Dedifferentiated amniotic fluid mesenchymal stem cell (primary cell): ENCODE measurements at regions not wholly inside any gene's neighbourhood (a gene's known extent, or its start where the extent isn't known, plus 50 kb on each side); places are given as distances from the start of the nearest gene placed in this dataset.
A peak's percentile ranks its signal among the peaks of the same experiment; 100 is the strongest.
"Not testable (repeated sequence)": the region's sequence is repeated elsewhere in the genome, so short reads cannot be mapped to it uniquely, and the experiment has no call there.

Experiments used
- DNase-seq: peaks from one replicate; pipeline ENCODE4 v3.0.0-alpha.2; 2016; ENCODE audit errors: extremely low spot score

DNA sequence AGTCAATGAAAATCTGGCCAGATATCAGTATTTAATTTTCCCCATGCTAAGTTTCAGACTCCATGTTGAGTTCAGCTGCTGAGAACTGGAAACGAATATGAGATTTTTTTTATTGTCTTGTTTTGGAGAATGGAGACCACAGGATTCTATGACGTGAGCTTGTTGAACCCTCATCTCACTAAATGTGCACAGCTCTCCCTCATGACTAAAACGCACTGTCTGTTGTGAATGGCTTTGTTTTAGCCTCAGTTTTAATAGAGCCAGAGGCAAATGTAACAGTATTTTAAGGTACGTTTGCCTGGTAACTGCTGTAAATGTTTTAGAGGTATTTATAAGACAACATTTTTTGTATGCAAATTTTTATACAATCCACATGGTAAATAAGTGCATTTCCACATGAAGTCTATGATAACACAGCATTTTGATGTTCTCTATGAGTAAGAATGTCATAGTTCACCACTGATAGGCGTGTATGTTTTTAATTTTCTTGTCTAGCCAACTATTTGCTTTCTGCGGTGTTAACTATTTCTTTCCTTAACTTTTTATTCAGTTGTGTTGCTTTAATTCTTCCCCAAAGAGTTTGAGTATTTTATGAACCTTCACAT, 1159.3 kb upstream of the TENM3 start:
- DNase-seq, result no peak

- no peak for DNase-seq
Observed at GRCh38 chr4:181085557-181085956, 1157.6 kb upstream of the TENM3 start.

DNA sequence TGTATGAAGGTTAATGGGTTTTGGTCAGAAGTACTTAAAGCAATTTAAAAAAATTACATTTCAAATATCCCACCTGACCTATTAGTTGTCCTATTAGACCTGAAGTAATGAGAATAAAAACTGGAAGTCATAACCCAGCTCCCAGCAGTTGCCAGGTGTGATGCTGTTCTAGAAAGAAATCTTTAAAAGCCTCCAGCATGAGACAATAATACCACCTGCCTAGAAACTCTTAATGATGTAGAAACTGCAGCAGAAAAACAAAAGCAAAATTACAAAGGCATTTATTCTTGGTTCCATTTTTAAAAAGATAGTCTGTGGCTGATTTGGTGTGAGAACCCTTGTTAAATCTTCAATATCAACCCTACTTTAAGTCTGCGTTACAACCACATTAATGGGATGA, 1137.7 kb upstream of the TENM3 start:
- DNase-seq, result no peak

- no peak for DNase-seq
Observed at GRCh38 chr4:181106398-181106797, 1136.8 kb upstream of the TENM3 start.

DNA sequence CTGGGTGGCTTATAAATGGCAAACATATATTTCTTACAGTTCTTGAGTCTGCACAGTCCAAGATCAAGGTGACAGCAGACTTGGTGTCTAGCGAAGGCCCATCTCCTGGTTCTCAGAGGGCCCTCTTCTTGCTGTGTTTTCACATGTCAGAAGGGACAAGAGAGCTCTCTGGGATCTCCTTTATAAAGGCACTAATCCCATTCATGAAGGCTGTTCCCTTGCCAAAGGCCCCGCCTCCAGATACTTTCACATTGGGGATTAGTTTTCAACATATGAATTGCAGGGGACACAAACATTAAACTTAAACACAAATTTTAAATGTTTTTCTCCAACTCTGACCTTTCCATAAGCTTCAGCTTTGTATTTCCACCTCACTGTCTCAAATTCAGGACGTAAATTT, 1135.0 kb upstream of the TENM3 start:
- no peak for DNase-seq

- no peak for DNase-seq
Observed at GRCh38 chr4:181119186-181119585, 1124.0 kb upstream of the TENM3 start.

GRCh38 chr4:181121733-181122132, 1121.5 kb upstream of the TENM3 start:
- no peak for DNase-seq

- DNase-seq, result no peak
Observed at GRCh38 chr4:181127171-181127570, 1116.0 kb upstream of the TENM3 start.

DNA sequence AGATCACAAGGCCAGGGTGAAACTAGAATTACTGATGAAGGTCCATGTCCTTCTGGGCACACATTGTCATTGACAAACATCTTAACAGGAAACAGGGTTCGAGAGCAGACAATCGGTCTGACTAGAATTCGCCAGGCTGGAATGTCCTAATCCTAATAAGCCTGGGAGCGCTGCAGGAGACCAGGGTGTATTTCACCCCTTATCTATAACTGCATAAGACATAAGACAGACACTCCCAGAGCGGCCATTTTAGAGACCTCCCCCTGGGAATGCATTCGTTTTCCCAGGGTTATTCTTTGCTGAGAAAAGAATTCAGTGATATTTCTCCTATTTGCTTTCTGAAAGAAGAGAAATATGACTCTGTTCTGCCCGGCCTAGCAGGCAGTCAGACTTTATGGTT, 1112.9 kb upstream of the TENM3 start:
- not testable (repeated sequence) for DNase-seq

GRCh38 chr4:181137351-181137750, 1105.9 kb upstream of the TENM3 start:
- no peak for DNase-seq

DNA sequence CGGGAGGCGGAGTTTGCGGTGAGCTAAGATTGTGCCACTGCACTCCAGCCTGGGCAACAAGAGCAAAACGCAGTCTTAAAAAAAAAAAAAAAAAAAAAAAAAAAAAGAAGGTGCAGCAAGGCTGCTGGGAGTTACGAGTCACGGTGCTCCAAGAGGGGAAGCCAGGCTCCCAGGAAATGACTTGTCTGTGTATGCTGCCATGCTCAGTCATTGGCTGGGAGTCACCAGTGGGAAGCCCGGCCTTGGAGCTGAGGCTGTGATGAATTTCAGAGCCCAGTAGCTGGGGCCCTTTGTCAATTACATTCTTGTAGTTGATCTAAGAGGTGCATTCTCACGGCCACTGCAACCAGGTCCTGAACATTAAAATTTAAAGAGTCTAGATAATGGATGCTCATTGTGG, 1105.1 kb upstream of the TENM3 start:
- DNase-seq, result no peak

- no peak for DNase-seq
Observed at GRCh38 chr4:181140037-181140603, 1103.1 kb upstream of the TENM3 start.

DNA sequence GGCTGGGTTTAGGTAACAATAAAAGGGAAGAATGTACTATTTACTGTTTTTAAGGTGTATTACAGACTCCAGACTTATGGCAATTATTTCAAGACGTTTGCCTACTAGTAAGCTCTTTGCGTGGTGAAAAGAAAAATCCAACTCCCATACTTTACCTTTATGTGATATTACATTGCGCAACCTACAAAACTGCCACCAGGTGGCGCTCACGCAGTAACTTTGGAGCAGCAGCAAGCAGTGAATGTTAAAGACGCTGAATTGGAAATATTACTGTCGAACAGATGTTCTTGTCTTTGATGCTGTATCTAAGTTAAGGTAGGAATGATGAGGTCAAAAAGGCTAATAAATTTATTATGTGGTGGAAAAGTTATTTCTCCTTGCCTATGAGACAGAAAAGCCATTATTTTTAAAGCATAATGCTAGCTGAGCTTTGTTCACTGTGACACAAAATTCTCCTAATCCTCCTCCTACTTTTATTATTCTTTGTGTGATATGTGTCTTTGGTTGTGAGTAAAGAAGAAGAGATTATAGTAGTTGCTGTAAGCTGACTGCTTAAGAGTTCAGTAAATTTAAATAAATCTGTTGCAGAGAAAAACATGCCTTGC, 1099.8 kb upstream of the TENM3 start:
- peak; percentile 78 for DNase-seq

DNA sequence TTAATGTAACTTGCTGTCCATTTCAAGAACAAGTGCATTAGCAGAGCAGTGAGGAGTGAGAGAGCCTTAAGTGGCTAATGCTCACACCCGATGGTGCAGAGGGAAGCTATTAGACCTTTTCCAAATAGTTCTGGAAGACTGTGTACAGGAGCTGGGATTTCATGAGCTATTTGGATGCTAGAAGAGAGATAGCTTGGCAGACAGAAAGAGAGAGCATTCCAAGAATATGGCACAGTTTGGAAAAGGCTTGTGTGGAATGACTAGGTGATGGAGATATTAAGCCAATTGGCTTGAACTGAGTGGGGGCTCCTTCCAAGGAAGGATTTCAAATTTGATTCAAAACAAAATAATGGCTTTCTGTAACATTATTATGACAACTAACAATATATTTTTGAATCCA, 1097.2 kb upstream of the TENM3 start:
- DNase-seq, result no peak

DNA sequence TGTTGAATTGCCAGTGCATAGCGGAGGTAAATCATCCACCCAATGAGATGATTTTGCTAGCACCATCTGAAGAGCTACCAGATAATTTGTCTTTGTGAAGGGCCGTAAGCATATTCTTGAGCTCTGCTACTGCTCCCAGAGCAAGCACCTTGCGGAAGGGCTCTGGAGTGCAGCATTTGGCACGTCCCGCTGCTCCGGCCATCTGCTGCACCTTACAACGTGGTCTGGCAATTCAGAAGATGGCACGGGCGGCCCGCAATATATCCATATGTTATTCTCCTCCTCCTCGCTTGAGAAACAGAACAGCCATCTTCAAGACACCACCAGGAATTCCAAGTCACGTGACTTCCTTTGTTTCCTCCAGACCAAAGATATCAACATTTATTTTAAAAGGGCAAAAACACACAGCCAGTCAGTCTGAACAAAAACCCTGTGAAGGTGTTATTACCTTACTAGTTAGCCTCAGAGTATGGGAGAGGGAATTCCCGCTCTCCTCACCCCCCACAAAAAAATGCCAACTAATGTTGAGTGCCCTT, 1095.7 kb upstream of the TENM3 start:
- no peak for DNase-seq

- no peak for DNase-seq
Observed at GRCh38 chr4:181148470-181148869, 1094.7 kb upstream of the TENM3 start.

- no peak for DNase-seq
Observed at GRCh38 chr4:181150191-181150590, 1093.0 kb upstream of the TENM3 start.

GRCh38 chr4:181151856-181152255, 1091.3 kb upstream of the TENM3 start:
- no peak for DNase-seq

- DNase-seq, result no peak
Observed at GRCh38 chr4:181157647-181158046, 1085.6 kb upstream of the TENM3 start.

DNA sequence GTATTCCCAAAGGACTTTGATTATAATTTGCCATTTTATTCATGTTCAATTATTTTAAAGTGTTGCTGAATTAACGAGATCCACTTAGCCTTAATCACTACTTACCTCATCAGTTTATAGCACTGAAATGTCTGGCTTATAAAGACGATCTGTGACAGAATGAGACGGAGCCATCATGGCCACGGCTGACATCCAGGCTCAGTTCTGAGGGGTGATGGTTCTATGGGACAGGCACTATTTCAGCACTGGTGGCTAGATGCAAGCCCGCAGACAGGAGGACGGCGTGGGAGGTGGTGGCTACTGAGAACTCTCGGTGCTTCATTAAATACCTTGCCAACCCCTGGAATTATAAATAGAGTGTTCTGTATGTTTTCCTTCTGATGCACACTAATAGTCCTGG, 1084.2 kb upstream of the TENM3 start:
- no peak for DNase-seq

GRCh38 chr4:181161669-181162068, 1081.5 kb upstream of the TENM3 start:
- no peak for DNase-seq

- no peak for DNase-seq
Observed at GRCh38 chr4:181162266-181162665, 1080.9 kb upstream of the TENM3 start.

- no peak for DNase-seq
Observed at GRCh38 chr4:181162676-181163075, 1080.5 kb upstream of the TENM3 start.
